ENCODE measurements at regions not wholly inside any gene's neighbourhood (a gene's known extent, or its start where the extent isn't known, plus 50 kb on each side); places are given as distances from the start of the nearest gene placed in this dataset.
"Not testable (repeated sequence)": the region's sequence is repeated elsewhere in the genome, so short reads cannot be mapped to it uniquely, and the experiment has no call there.

DNA sequence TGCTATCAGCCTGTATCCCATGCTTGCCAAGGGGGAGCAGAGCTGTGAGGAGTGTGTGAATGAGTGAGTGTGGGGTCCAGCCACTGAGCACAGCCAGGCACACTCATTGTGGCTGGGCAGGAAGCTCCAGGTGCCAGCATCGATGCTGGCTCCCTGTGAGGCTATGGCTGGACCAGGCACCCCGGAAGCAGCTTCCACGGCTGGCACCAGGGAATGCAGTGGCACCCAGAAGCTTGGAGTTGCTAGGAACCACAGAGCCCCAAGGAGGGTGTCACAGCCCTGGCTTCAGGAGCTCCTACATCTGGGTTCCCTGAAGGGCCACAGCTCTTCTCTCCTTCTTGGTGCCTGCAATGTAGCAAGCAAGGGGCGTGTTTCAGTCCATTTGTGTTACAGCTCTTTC lies 625.9 kb upstream of the RAG2 start:
- no peak for DNase-seq

DNA sequence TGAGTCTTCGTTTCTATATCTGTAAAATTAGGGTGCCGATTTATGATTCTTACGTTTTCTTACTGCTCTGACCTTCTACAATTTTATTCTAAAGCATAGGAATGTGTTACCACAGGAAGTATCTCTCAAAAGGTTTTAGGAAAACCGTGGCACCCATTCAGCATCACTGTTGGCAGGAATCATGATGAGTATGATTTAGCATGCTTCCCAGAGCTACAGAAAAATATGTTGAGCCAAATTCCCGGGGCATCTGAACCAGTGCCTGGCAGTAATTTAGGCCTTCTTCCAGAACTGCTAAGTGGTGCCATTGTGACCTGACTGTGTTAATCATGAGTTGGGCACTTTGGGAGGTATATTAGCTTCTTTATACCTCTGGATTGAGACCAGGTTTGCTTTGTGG lies 605.0 kb upstream of the RAG2 start:
- no peak for DNase-seq

DNA sequence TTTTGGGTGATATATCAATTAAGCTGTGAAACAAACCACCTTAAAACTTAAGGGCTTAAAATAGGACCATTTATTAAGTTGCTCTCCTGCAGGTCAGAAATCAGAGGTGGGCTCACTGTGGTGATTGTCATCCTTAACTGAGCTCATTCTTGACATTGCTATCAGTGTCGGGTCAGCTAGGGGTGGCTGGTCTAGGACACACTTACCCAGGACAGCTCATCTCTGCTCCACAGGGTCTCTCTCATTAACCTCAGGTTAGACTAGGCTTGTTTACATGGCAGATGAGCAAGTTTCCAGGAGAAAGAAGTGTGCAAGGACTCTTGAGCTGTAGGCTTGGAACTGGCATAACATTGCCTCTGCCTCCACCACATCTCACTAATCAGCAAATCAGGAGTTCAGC lies 601.0 kb upstream of the RAG2 start:
- no peak for DNase-seq

DNA sequence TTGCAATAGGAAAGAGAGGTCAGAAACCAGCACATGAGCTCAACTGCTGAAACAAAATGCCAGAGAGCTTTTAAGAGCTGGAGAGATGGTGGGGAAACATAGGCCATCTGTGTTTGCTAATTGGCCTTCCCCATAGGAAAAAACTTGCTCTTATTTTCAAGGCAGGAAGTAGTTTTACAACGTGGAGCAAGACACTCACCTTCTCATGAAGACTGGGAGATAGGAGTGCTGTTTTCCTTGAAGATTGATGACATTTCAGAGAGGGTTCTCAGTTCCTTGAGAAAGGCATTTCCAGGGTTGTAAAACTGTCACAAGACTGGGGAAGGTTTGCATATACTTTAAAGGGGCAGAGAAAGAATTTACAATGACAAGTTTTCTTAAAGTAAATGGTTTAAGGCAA lies 586.3 kb upstream of the RAG2 start:
- DNase-seq, result no peak

DNA sequence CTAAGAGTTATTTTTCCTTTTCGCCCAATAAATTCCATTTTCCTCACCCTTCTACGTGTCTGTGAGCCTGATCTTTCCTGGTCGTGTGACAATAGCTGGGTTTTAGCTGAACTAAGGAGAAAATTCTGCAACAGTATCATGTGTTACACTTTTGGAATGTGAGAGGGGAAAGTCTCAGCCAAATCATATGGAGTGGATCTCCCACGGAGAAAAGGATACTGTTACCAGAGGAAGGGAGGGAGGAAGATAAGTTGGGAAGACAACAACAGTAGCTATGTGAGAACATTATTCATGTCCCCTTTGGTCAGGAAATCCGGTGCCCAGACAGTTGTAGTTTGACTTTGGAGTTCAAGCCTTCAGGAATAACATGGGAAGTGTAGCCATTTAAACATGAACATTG lies 584.0 kb upstream of the RAG2 start:
- no peak for DNase-seq

DNA sequence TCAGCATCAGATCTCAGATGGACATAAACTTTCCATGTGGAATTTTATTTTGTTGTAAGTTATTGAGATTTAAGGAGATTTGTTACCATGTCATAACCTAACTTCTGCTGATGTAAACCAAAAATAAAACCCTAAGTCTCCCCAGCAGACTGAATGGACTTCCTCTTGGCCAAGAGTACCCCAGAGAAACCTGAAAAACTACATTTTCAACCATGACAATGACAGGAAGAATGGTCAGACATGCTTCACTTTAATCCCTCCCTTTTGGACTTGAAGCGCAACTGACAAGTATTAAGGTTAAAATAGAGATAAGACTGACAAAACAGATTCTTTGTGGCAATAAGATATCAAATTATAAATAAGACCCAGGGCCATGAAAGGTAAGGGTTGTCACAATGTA lies 579.7 kb upstream of the RAG2 start:
- DNase-seq, result no peak

DNA sequence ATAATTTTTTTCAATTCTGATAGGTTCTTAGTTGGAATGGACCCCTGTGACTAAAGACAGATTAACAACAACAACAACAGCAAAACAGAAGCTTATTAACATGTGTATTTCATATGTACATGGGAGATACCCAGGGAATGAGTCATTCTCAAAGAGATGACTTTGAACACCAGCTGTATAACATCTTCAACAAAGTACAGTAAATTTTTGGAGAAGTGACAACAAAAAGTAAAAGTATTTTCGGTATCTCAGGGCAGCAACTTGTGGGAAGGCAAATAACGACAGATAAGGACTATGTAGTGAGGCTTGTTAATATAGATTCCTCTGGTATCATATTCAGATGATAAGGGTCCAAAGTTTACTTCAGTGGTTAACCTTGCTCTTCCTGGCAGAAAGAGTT lies 573.4 kb upstream of the RAG2 start:
- no peak for DNase-seq

DNA sequence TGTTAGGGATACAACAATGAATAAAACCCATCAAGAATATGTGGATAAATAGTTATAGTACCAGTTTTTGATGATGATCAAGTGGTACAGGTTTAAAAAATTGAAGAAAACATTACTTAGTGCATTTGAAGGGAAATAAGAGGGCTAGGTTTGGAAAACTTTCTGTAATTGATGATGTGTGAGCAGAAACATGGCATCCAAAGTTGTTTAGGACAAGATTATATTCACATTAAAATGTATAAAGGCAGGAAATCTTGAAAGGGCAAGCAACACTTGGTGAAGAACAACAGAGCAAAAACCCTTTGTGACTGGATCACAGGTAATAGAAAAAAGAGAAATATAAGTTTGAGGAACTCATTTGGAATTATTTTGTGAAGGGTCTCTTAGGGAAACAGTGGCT lies 572.3 kb upstream of the RAG2 start:
- no peak for DNase-seq

DNA sequence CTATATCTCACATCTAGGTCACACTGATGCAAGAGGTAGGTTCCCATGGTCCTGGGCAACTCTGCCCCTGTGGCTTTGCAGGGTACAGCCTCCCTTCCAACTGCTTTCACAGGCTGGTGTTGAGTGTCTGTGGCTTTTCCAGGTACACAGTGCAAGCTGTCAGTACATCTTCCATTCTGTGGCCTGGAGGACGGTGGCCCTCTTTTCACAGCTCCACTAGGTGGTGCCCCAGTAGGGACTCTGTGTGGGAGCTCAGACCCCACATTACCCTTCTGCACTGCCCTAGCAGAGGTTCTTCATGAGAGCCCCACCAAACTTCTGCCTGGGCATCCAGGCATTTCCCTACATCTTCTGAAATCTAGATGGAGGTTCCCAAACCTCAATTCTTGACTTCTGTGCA lies 547.4 kb upstream of the RAG2 start:
- DNase-seq, result not testable (repeated sequence)

DNA sequence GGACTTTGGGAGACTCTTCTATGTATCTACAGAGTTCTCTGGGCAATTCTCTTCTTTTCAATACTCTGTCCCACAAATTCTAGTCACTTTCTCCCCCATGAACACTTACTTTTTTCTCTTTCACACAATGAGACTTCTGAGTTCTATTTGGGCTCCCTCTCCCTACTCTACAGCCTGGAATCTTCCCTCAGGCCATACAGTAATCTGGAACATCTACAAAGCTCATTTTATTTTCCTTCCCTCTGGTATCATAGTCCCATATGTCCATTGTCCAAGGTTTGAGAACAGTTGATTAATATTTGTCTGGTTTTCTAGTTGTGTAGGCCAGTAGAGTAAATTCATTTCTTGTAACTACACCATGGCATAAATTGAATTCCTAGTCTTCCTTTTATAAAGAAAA lies 544.6 kb upstream of the RAG2 start:
- DNase-seq, result no peak

DNA sequence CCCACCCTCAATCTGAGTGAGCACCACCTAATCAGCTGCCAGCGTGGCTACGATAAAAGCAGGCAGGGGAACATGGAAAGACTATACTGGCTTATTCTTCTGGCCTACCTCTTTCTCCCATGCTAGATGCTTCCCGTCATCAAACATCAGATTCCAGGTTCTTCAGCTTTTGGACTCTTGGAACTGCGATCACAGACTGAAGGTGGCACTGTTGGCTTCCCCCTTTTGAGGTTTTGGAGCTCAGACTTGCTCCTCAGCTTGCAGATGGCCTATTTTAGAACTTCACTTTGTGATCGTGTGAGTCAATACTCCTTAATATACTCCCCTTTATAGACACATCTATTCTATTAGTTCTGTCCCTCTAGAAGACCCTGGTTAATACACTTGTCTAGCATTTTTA lies 543.7 kb upstream of the RAG2 start:
- no peak for DNase-seq

DNA sequence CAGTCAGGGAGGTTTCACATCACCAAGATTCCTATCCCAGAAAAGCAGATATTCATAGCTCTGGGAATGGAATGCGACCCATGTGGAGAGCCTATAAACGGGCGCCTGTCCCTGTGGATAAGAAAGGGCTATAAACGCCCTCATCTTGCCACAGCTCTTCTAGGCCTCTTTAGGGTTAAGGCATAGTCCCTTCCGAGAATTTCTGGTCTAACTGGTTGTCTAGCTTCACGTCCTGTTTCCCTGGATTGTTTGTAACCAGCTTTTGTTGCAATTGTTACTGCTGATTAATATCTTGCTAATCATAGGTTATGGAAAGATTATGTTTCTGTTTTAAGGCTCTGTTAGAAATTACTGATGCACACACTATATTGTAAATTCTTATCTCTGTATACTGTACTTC lies 537.6 kb upstream of the RAG2 start:
- DNase-seq, result not testable (repeated sequence)

DNA sequence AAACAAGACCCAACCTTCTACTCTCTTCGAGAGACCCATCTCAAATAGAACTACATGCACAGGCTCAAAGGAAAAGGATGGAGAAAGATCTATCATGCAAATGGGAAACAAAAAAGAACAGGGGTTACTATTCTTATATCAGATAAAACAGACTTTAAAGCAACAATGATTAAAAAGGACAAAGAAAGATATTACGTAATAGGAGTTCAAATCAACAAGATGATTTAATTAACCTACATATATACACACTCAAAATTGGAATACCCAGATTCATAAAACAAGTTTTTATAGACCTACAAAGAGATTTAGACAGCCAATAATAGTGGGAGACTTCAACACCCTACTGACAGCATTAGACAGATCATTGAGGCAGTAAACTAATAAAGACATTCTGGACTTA lies 536.6 kb upstream of the RAG2 start:
- DNase-seq, result no peak

DNA sequence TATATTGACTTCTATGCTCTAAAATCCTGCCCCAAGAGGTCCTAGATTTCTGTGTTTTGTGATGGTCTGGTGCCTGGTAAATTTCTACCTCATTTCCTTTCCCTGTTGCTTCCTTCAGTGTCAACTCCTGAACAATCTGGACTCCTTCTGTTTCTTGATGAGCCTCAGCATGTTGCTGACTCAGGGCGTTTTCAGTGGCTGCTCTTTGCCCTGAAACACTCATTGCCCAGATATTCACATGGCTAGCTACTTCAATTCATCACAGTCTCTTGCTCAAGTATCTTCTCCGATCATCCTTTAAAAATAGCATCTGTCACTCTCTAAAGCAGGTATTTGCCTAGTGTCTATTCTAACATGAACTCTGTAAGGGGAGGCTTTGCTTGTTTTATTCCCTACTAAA lies 526.3 kb upstream of the RAG2 start:
- no peak for DNase-seq

DNA sequence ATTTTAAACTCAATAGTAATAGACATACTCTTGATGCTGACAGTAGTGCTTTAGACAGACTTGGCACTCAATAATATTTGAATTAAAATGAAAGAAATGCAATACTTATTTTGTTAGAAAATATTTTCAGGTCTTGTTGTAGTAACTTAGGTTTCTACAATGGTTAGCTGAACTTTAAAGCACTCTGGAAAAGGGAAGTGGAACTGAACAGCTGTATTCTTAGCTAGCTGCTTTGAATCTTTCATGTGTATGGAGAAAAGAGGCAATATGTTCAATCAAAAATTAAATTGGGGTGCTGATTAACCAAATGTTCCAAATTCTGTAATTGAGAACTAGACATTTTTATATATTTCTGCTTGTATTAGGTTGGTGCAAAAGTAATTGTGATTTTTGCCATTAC lies 517.9 kb upstream of the RAG2 start:
- DNase-seq, result no peak

DNA sequence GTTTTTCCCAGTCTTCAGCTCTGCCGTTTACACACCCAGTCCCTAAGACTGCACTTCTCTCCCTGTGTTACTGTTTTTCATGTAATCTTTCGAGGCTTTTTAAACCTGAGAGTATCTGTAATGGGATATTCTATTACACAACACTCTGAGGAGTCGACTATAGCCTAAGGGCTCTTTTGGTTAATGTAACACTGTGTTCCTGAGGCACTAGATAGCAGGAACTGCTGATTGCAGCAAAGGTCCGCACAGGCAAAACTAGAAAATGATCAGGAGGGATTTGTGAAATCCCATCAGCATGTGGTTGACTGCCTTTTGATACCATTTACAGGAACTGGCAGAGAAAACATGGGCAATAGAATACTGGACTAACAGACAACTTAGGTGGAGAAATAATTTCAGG lies 512.3 kb upstream of the RAG2 start:
- DNase-seq, result no peak

DNA sequence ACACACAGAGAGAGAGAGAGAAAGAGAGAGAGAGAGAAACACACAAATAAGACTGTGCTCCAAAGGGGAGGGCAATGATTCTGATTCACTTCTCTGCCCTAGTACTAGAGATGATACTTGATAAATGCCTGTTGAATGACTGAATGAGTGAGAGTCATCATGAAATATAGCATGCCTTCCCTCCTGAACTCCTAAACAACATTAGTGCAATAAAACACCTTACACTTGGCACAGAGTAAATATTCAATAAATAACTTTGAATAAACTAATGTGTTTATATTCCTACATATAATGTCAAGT lies 511.2 kb upstream of the RAG2 start:
- no peak for DNase-seq

DNA sequence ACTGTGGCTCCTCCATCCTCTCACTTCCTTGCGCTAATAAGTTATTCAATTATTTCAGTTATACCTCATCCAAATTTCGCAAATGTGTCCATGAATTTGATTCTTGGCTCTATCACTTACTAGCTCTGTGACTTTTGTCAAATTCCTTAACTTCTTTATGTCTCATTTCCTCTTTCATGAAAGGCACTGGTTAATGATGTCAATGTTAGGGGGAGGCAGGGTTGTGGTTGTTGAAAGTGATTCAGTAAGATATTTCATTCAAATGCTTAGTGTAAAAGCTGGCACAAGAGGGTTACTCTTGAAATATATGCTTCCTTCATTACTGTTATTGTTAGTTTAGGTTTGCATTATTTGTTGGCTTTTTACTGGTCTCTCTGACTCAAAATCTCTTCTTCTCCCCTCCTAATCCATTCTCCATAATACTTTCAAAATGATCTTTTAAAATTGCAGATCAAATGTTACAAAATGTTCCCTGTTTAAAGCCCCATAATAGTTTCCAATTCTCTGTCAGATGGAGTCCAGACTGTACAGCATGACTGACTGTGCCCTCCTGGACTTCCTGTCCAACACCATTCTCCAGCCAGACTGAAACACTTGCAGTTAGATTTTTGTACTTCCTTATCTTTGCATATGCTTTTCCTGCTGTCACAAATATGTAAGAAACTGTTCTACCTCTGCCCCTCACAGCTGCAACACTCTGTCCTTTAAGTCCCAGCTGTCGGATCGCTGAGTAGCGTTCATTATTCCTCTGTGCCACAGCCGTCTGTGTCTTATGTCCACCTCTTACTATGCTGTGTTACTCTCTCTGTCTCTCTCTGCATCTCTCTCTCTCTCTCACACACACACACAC lies 510.6 kb upstream of the RAG2 start:
- DNase-seq, result no peak

DNA sequence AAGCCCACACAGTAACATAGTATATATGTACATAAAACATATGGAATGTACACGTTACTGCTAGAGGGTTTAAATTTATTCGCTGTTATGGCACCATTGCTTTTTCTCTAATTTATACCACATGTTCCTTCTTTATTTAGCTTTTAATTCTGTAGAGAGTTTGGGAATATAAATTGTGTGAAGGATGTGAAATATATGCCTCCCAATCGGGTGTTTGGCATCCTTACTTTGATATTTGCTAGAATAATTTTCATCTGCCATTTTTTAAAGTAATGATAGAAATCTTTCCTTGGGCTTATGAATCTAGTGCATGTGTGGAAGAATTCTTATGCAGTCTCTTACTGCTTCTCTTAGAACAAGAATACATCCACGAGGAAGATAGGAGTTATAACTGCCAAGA lies 509.8 kb upstream of the RAG2 start:
- DNase-seq, result no peak

DNA sequence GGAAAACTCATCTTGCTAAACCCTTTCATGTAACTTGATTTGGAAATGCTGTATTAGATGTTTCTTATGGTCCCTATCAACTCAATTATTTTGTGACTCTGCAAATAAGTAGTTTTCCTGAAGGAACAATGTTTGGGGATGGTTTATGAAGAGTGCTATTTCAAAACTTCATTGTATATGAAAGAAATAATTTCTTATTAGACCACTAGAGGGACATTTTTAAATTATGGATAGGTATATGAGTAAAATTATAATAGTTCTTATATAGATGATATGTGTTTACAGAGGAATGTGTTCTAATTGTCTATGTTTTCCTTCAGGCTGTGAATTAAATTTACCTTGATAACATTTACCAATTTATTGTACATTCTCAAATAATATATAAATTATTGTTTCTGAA lies 509.4 kb upstream of the RAG2 start:
- DNase-seq, result no peak

DNA sequence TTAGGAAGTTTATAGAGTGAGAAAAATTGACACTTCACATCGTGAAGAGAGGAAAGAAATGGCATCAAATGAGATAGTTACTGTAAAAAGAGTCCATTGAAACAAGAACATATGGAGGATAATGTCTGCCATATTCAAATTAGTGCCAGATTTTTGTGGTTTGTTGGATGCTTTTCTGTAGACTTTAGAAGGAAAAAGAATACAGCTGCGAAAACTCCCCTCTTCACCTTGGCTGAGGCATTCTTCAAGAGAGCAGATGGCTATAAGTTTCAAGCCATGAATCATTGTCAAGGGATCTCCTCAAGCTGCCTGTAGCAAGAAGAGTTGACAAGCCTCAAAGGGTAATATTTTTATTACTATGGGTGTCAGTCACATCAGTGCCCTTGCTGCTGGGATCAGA lies 507.4 kb upstream of the RAG2 start:
- no peak for DNase-seq

DNA sequence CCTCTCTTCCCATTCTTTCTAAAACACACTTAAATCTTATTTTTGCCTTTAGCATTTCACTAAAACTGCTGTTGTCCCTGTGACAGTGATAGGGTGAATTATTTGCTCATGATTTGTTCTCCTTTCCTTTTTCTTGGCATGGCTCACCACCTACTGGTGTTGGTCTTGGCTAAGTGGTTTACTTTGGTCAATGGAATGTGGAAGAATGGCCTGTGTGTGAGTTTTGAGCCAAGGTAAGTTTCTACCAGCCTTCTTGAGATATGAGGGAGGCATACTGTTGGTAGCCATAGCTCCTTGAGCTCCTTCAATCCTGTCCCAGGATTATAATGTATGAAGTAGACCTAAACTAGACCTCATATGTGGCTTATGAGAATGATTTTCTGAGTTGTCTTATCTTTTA lies 506.3 kb upstream of the RAG2 start:
- DNase-seq, result no peak

DNA sequence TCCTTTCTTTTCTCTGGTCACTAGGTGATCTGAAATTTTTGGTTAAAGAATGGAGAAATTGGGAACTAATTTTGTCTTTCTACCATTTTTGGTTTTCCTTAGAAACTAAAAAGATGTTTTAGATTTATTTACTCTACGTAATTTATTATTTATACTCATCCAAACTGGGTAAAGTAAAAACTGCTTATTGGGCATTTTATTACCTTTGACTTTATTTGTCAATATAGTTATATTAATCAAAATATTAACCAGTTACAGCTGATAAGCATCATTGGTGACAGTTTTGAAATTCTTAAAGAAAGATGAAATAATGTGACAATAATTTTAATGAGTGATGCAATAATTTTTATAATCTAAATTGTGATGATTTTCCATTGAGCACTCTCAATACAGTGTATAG lies 502.0 kb upstream of the RAG2 start:
- no peak for DNase-seq

DNA sequence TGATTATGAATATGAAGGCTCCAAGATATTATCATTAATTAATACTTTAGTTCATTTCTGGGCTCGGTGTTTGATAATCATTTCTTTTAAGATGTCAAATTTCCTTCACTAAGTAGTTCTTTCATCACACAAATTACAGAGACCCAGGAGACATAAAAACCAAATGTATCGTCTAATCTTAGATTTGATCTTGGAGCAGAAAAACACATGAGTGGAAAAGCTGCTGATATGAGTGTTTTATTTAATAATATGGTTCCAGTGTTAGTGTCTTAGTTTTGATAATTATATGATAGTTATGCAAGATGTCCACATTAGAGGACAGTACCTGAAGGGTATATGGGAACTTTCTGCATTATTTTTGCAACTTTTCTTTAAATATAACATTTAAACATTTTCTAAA lies 494.5 kb upstream of the RAG2 start:
- DNase-seq, result no peak

DNA sequence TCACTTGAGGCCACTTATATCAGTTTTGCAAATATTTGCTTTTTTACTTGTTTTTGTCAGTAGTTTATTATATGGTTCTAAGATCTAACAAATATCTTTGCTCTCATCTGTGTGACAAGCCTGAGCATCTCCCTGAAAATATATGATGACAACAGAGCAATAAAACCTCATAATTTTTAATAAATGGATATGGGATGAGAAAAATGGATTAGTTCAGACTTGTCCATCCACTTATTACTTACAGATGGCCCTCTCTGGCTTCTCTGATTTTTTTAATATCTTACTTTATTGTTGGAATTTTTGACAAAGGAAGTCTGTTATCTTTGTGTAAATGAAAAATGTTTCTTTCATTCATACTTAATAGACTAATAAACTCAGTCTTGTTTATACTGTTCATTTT lies 491.4 kb upstream of the RAG2 start:
- no peak for DNase-seq

DNA sequence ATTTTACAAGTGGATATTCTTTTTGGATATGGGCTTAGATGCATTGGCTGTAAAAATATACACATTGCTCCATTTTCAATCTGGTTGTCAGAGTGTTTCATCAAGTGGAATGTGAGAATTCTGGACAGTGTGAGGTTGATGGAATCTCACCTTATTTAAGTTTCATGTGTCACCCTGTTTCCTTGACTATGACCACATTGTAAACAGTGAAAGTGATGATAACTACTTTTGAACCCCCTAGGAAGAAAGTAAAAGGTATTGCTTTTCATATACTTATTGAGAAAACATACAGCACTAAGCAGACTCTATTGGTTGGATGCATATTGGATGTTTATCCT lies 490.5 kb upstream of the RAG2 start:
- no peak for DNase-seq
